ENCODE measurements at regions not wholly inside any gene's neighbourhood (a gene's known extent, or its start where the extent isn't known, plus 50 kb on each side); places are given as distances from the start of the nearest gene placed in this dataset.

DNA sequence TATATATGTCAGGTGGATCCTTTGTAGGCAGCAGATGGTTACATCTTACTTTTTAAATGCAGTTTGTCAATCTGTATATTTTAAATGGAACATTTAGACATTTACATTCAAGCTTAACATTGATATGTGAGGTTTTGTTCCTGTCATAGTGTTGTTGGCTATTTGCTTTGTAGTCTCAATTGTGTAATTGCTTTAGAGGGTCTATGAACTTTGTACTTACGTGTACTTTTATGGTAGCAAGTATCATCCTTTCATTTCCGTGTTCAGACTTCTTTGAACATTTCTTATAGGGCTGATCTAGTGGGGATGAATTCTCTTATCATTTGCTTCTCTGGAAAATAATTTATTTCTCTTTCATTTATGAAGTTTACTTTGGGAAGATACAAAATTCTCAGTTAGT is 656.0 kb downstream of the OTOL1 start:
- TF ChIP-seq ZNF24 (IDR thresholded peaks at IDR 0.05) (no peak), CEBPB (tag; IDR thresholded peaks at IDR 0.05) (no peak), TEAD4 (IDR thresholded peaks at IDR 0.05; ENCODE audit: low read length) (no peak), TEAD4 (CRISPR knock-in tag; IDR thresholded peaks at IDR 0.05; ENCODE audit: borderline replicate concordance) (no peak), CBFA2T2 (conservative IDR thresholded peaks at IDR 0.05) (no peak), YY1 (IDR thresholded peaks at IDR 0.05; ENCODE audit: borderline replicate concordance in 1 of 3, control insufficient read depth in 1 of 3, extremely low read depth in 1 of 3, insufficient read depth in 3 of 3, insufficient read length in 1 of 3, insufficient replicate concordance in 2 of 3, low read depth in 1 of 3, low read length in 2 of 3) (no peak), SMC3 (conservative IDR thresholded peaks at IDR 0.05; ENCODE audit: insufficient read depth, low read depth, low read length) (no peak)
- TF ChIP-seq, protein P1, sequence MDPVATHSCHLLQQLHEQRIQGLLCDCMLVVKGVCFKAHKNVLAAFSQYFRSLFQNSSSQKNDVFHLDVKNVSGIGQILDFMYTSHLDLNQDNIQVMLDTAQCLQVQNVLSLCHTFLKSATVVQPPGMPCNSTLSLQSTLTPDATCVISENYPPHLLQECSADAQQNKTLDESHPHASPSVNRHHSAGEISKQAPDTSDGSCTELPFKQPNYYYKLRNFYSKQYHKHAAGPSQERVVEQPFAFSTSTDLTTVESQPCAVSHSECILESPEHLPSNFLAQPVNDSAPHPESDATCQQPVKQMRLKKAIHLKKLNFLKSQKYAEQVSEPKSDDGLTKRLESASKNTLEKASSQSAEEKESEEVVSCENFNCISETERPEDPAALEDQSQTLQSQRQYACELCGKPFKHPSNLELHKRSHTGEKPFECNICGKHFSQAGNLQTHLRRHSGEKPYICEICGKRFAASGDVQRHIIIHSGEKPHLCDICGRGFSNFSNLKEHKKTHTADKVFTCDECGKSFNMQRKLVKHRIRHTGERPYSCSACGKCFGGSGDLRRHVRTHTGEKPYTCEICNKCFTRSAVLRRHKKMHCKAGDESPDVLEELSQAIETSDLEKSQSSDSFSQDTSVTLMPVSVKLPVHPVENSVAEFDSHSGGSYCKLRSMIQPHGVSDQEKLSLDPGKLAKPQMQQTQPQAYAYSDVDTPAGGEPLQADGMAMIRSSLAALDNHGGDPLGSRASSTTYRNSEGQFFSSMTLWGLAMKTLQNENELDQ (CRISPR knock-in tag; IDR thresholded peaks at IDR 0.05; ENCODE audit: borderline replicate concordance): no peak
- TF ChIP-seq, protein P2, sequence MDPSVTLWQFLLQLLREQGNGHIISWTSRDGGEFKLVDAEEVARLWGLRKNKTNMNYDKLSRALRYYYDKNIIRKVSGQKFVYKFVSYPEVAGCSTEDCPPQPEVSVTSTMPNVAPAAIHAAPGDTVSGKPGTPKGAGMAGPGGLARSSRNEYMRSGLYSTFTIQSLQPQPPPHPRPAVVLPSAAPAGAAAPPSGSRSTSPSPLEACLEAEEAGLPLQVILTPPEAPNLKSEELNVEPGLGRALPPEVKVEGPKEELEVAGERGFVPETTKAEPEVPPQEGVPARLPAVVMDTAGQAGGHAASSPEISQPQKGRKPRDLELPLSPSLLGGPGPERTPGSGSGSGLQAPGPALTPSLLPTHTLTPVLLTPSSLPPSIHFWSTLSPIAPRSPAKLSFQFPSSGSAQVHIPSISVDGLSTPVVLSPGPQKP (CRISPR knock-in tag; IDR thresholded peaks at IDR 0.05): no peak
- TF ChIP-seq, protein P3, sequence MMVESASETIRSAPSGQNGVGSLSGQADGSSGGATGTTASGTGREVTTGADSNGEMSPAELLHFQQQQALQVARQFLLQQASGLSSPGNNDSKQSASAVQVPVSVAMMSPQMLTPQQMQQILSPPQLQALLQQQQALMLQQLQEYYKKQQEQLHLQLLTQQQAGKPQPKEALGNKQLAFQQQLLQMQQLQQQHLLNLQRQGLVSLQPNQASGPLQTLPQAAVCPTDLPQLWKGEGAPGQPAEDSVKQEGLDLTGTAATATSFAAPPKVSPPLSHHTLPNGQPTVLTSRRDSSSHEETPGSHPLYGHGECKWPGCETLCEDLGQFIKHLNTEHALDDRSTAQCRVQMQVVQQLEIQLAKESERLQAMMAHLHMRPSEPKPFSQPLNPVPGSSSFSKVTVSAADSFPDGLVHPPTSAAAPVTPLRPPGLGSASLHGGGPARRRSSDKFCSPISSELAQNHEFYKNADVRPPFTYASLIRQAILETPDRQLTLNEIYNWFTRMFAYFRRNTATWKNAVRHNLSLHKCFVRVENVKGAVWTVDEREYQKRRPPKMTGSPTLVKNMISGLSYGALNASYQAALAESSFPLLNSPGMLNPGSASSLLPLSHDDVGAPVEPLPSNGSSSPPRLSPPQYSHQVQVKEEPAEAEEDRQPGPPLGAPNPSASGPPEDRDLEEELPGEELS (CRISPR knock-in tag; IDR thresholded peaks at IDR 0.05; ENCODE audit: borderline replicate concordance): no peak
- TF ChIP-seq, protein P4, sequence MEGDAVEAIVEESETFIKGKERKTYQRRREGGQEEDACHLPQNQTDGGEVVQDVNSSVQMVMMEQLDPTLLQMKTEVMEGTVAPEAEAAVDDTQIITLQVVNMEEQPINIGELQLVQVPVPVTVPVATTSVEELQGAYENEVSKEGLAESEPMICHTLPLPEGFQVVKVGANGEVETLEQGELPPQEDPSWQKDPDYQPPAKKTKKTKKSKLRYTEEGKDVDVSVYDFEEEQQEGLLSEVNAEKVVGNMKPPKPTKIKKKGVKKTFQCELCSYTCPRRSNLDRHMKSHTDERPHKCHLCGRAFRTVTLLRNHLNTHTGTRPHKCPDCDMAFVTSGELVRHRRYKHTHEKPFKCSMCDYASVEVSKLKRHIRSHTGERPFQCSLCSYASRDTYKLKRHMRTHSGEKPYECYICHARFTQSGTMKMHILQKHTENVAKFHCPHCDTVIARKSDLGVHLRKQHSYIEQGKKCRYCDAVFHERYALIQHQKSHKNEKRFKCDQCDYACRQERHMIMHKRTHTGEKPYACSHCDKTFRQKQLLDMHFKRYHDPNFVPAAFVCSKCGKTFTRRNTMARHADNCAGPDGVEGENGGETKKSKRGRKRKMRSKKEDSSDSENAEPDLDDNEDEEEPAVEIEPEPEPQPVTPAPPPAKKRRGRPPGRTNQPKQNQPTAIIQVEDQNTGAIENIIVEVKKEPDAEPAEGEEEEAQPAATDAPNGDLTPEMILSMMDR (IDR thresholded peaks at IDR 0.05 in 2 of 3, conservative IDR thresholded peaks at IDR 0.05 in 1 of 3; ENCODE audit: insufficient read depth in 2 of 3, low read depth in 1 of 3, low read length in 3 of 3): no peak
